HTR-8/SVneo (cell line): ENCODE measurements at regions not wholly inside any gene's neighbourhood (a gene's known extent, or its start where the extent isn't known, plus 50 kb on each side); places are given as distances from the start of the nearest gene placed in this dataset.
"Not testable (repeated sequence)": the region's sequence is repeated elsewhere in the genome, so short reads cannot be mapped to it uniquely, and the experiment has no call there.

Source experiments
- DNase-seq: peaks from one replicate; pipeline ENCODE4 v3.0.0; 2011; ENCODE audit warnings: low spot score, mixed read lengths; ENCODE audit not compliant: insufficient read length
- FAIRE-seq: peaks from 2 replicates; lab custom pipeline; 2011; peaks lifted over from hg19 to GRCh38; lab: Jason Lieb, UNC

GRCh38 chr2:71962911-71963694 is 184.6 kb downstream of the CYP26B1 start:
- peak; percentile 36 for FAIRE-seq

GRCh38 chr2:71962350-71962749 is 185.3 kb downstream of the CYP26B1 start:
- DNase-seq (no peak), FAIRE-seq (no peak)

More at GRCh38 chr2:71962911-71963694, 184.6 kb downstream of the CYP26B1 start:
- no peak for DNase-seq

- DNase-seq (no peak), FAIRE-seq (no peak)
These were observed 186.2 kb downstream of the CYP26B1 start for GRCh38 chr2:71961289-71962027.

GRCh38 chr2:71959494-71959893 is 188.2 kb downstream of the CYP26B1 start:
- FAIRE-seq (peak; percentile 40), DNase-seq (no peak)

- not testable (repeated sequence) for DNase-seq, FAIRE-seq
These were observed 189.2 kb downstream of the CYP26B1 start for GRCh38 chr2:71958426-71958825.

- peak; percentile 74 for FAIRE-seq
- DNase-seq = peak; percentile 39
These were observed 195.0 kb downstream of the CYP26B1 start for GRCh38 chr2:71952572-71953188.

- DNase-seq = no peak
- FAIRE-seq = peak; percentile 9
These were observed 195.8 kb downstream of the CYP26B1 start for GRCh38 chr2:71951718-71952404.

GRCh38 chr2:71951083-71951468 is 196.6 kb downstream of the CYP26B1 start:
- no peak for FAIRE-seq
- DNase-seq = no peak

GRCh38 chr2:71950256-71951082 is 197.2 kb downstream of the CYP26B1 start:
- FAIRE-seq (peak; percentile 9), DNase-seq (peak; percentile 43)

- DNase-seq (no peak), FAIRE-seq (no peak)
These were observed 198.2 kb downstream of the CYP26B1 start for GRCh38 chr2:71949537-71949798.

- peak; percentile 92 for FAIRE-seq
- DNase-seq = peak; percentile 71
These were observed 198.7 kb downstream of the CYP26B1 start for GRCh38 chr2:71948781-71949536.

- FAIRE-seq (no peak), DNase-seq (no peak)
These were observed 199.9 kb downstream of the CYP26B1 start for GRCh38 chr2:71947809-71948208.

GRCh38 chr2:71945603-71945959 is 202.1 kb downstream of the CYP26B1 start:
- DNase-seq (no peak), FAIRE-seq (no peak)

- DNase-seq (no peak), FAIRE-seq (no peak)
These were observed 202.7 kb downstream of the CYP26B1 start for GRCh38 chr2:71944806-71945602.

- no peak for FAIRE-seq
- no peak for DNase-seq
These were observed 203.5 kb downstream of the CYP26B1 start for GRCh38 chr2:71944183-71944550.

- DNase-seq (no peak), FAIRE-seq (no peak)
These were observed 204.2 kb downstream of the CYP26B1 start for GRCh38 chr2:71943238-71944182.

GRCh38 chr2:71941726-71942525 is 205.7 kb downstream of the CYP26B1 start:
- FAIRE-seq = no peak
- DNase-seq = no peak
